AG04450 (cell line): ENCODE measurements at regions not wholly inside any gene's neighbourhood (a gene's known extent, or its start where the extent isn't known, plus 50 kb on each side); places are given as distances from the start of the nearest gene placed in this dataset.

Source experiments
- CTCF ChIA-PET: fragments of 300-600, 350-600 bp; formaldehyde crosslinking; extraction: SDS; loops from one replicate; lab custom pipeline; 2022; ENCODE audit warnings: antibody characterized with exemption, inconsistent platforms; lab: Charles Lee
- POLR2A ChIA-PET: fragments of 350-600 bp; formaldehyde crosslinking; extraction: SDS; loops from one replicate; lab custom pipeline; 2021; ENCODE audit warnings: antibody characterized with exemption, inconsistent platforms; lab: Yijun Ruan, JAX
- DNase-seq: peaks from one replicate; pipeline ENCODE4 v3.0.0-alpha.2; 2011; ENCODE audit warnings: low read depth, low spot score
- H3K27ac ChIP-seq: one replicate; pipeline ENCODE4 v1.5.1; 2012; ENCODE audit warnings: low read depth, low read length, control low read depth
- H3K27me3 ChIP-seq: one replicate; pipeline ENCODE4 v1.6.0; 2012; ENCODE audit warnings: low read length; ENCODE audit not compliant: control insufficient read depth, insufficient read depth
- H3K4me3 ChIP-seq: 2 replicates; pipeline ENCODE4 v1.5.1; 2011; ENCODE audit warnings: mild to moderate bottlenecking, low read depth, low read length, control low read depth
- H3K9me3 ChIP-seq: 2 replicates; pipeline ENCODE4 v1.5.1; 2012; ENCODE audit warnings: low read length; ENCODE audit not compliant: control insufficient read depth, insufficient read depth
- CTCF ChIP-seq: IDR thresholded peaks from 2 replicates; pipeline ENCODE4 v1.5.1; 2011; ENCODE audit warnings: low read depth, low read length, control low read depth, inconsistent platforms

- no peak for TF ChIP-seq CTCF
- H3K9me3 ChIP-seq, result no peaks in the 10 kb centered on the region
- CTCF ChIA-PET, result interaction anchor here (0.6 to 8.9 kb wide), 7 partner anchors 11 to 1706 kb away, joined by 3 to 157 read pairs (median 4); no protein-coding TSS in a partner anchor
- H3K27me3 ChIP-seq, result no peaks in the 10 kb centered on the region
- POLR2A ChIA-PET, result no interaction called here
- H3K4me3 ChIP-seq, result no peak overlapping the region
- no peak for DNase-seq
- no peak overlapping the region for H3K27ac ChIP-seq
These were observed 296.6 kb upstream of the PMFBP1 start for GRCh38 chr16:72468582-72468981.

- peak; percentile 6 for DNase-seq
- Histone ChIP-seq H3K9me3 (no peaks in the 10 kb centered on the region), H3K27ac (no peak overlapping the region), H3K27me3 (no peaks in the 10 kb centered on the region), H3K4me3 (no peak overlapping the region)
- peak; percentile 86 for TF ChIP-seq CTCF
- CTCF ChIA-PET, result interaction anchor here (0.6 to 8.9 kb wide), 34 partner anchors 9 to 1500 kb away, joined by 3 to 157 read pairs (median 4); no protein-coding TSS in a partner anchor
- POLR2A ChIA-PET, result no interaction called here
These were observed 295.3 kb upstream of the PMFBP1 start for GRCh38 chr16:72467157-72467759.

- CTCF ChIA-PET, result interaction anchor here (0.7 to 8.9 kb wide), 5 partner anchors 12 to 340 kb away, joined by 3 to 157 read pairs (median 5); no protein-coding TSS in a partner anchor
- H3K4me3 ChIP-seq, result no peak overlapping the region
- no peak overlapping the region for H3K27ac ChIP-seq
- no peak for DNase-seq
- POLR2A ChIA-PET, result no interaction called here
- no peak for TF ChIP-seq CTCF
- H3K27me3 ChIP-seq, result no peaks in the 10 kb centered on the region
- no peaks in the 10 kb centered on the region for H3K9me3 ChIP-seq
These were observed 292.8 kb upstream of the PMFBP1 start for GRCh38 chr16:72464597-72465368.

- ChIA-PET POLR2A (no interaction called here), CTCF (interaction anchor here (1.3 to 8.9 kb wide), 4 partner anchors 13 to 339 kb away, joined by 3 to 157 read pairs (median 6); no protein-coding TSS in a partner anchor)
- Histone ChIP-seq H3K4me3 (no peak overlapping the region), H3K27me3 (no peaks in the 10 kb centered on the region), H3K27ac (no peak overlapping the region), H3K9me3 (no peaks in the 10 kb centered on the region)
- no peak for DNase-seq
- no peak for TF ChIP-seq CTCF
These were observed 292.1 kb upstream of the PMFBP1 start for GRCh38 chr16:72464052-72464451.

- H3K27ac ChIP-seq, result no peak overlapping the region
- POLR2A ChIA-PET, result no interaction called here
- H3K4me3 ChIP-seq, result no peak overlapping the region
- H3K27me3 ChIP-seq, result no peaks in the 10 kb centered on the region
- DNase-seq, result no peak
- H3K9me3 ChIP-seq, result no peaks in the 10 kb centered on the region
- CTCF ChIA-PET, result interaction anchor here (0.6 to 3.7 kb wide), 2 partner anchors 9 to 323 kb away, joined by 3 to 15 read pairs; no protein-coding TSS in a partner anchor
- no peak for TF ChIP-seq CTCF
These were observed 286.1 kb upstream of the PMFBP1 start for GRCh38 chr16:72458035-72458434.
